MM.1S (cell line): ENCODE measurements at regions not wholly inside any gene's neighbourhood (a gene's known extent, or its start where the extent isn't known, plus 50 kb on each side); places are given as distances from the start of the nearest gene placed in this dataset.

ENCODE experiments used
- EZH2 ChIP-seq: fragments of 300-600 bp; sonication (generic); optimal IDR thresholded peaks from 2 replicates; pipeline ENCODE3; 2017; ENCODE audit warnings: low read depth, mild to moderate bottlenecking, antibody characterized with exemption, low read length, mixed read lengths
- EZH2phosphoT487 ChIP-seq: fragments of 300-600 bp; sonication (generic); IDR thresholded peaks from 2 replicates; pipeline ENCODE4 v1.6.1; 2018; ENCODE audit warnings: antibody characterized with exemption, low read length
- TF ChIP-seq, protein P1 (sequence below): fragments of 300-600 bp; sonication (generic); IDR thresholded peaks from 2 replicates; pipeline ENCODE4 v1.5.1; 2016; ENCODE audit warnings: antibody characterized with exemption, low read length, mixed read lengths

DNA sequence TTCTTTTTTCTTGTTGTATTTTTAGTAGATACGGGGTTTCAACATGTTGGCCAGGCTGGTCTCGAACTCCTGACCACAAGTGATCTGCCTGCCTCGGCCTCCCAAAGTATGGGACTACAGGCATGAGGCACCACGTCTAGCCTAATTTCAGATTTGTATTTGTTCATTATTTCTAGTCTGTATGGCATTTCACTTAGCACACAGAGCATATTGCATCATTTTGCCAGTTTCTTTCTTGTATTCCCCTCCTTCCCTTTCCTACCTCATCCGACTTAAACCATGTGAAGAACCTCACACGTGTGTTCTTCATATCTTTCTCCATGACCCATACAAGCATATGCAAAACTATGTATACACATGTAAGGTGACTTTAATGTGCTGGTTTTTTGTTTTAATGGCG, 470.0 kb downstream of the CBLN4 start:
- TF ChIP-seq, protein P1, sequence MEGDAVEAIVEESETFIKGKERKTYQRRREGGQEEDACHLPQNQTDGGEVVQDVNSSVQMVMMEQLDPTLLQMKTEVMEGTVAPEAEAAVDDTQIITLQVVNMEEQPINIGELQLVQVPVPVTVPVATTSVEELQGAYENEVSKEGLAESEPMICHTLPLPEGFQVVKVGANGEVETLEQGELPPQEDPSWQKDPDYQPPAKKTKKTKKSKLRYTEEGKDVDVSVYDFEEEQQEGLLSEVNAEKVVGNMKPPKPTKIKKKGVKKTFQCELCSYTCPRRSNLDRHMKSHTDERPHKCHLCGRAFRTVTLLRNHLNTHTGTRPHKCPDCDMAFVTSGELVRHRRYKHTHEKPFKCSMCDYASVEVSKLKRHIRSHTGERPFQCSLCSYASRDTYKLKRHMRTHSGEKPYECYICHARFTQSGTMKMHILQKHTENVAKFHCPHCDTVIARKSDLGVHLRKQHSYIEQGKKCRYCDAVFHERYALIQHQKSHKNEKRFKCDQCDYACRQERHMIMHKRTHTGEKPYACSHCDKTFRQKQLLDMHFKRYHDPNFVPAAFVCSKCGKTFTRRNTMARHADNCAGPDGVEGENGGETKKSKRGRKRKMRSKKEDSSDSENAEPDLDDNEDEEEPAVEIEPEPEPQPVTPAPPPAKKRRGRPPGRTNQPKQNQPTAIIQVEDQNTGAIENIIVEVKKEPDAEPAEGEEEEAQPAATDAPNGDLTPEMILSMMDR, result no peak
- TF ChIP-seq EZH2, result no peak
- TF ChIP-seq EZH2phosphoT487, result no peak
